ENCODE measurements at regions not wholly inside any gene's neighbourhood (a gene's known extent, or its start where the extent isn't known, plus 50 kb on each side); places are given as distances from the start of the nearest gene placed in this dataset.
A peak's percentile ranks its signal among the peaks of the same experiment; 100 is the strongest.

DNA sequence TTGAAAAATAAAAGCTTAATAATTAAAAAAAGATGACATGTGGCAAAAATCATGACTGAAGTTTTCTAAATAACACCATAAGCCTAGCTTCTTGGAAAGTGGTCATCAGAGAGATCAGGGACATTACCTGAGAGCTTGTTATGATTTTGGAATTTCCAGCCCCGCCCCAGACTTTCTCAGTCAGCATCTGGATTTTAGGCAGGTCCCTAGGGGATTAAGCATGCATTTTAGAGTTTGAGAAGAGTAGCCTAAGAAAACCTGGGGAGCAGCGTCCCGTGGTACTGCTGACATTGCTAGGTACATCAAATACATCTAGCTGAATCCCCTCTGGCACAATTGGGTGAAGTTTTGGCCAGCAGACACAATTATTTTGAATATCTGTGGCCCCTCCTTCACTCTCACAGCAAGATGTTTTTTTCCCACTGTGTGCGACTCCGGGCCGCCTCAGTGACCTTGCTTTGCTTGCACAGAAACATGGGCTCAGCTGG lies 58.7 kb upstream of the MEF2A start:
- no peak for TF ChIP-seq GATA2 (IDR thresholded peaks at IDR 0.05; ENCODE audit: low read depth, low read length)
- TF ChIP-seq GATA3 (IDR thresholded peaks at IDR 0.05; ENCODE audit: low read depth, low read length) = no peak

DNA sequence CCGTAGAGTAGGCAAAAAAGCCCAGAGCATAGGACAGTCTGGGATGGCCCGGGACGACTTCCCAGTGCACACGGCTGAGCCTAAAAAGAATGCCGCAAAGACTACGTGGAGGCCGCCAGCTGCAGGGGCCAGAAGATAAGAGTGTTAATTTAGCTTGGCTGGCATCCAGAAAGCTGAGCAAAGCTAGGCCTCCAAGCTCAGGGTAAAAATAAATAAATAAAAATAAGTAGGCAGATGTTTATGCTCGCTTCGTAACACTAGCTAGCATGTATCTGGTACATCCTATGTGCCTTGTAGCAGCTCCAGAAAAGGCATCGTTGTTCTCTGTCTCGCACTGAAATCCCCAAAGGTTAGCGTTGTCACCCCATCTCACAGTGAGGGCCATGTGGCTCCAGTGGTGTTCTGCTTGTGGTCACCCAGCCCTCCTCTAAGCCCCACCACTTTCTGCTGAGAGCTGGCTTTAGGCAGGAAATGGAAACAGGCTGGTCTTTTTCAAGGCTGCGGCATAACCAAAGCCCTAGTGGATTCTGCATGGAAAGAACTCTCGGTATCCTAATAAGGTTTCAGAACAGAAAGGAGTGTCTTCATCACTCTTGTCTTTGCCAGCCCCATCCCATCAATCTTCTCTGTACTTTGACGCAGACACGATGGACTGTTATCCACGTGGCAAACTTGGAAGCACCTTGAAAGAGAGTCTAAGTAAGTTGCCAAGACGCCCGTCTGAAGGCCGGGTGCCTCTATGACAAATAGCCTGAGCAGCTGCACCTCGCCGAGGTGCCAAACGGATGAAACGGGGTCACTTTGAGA lies 58.1 kb upstream of the MEF2A start:
- TF ChIP-seq GATA3 (IDR thresholded peaks at IDR 0.05; ENCODE audit: low read depth, low read length) (no peak), GATA2 (IDR thresholded peaks at IDR 0.05; ENCODE audit: low read depth, low read length) (peak; percentile 79)

DNA sequence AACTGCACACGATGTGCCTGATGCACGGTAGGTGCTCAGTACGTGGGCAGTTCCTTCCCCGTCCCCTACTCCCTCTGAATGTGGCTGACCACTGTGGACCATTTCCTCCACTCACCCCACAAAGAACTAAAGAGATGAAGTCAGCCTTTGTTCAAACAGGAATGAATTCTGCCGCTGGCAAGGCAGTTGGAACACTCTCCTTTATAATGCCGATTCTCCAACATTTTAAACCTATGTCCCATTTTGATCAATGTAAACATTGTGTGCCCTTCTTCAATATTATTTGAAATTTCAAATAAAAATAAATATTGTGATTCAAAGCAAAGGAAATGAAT lies 57.5 kb upstream of the MEF2A start:
- no peak for TF ChIP-seq GATA2 (IDR thresholded peaks at IDR 0.05; ENCODE audit: low read depth, low read length)
- TF ChIP-seq GATA3 (IDR thresholded peaks at IDR 0.05; ENCODE audit: low read depth, low read length) = no peak

DNA sequence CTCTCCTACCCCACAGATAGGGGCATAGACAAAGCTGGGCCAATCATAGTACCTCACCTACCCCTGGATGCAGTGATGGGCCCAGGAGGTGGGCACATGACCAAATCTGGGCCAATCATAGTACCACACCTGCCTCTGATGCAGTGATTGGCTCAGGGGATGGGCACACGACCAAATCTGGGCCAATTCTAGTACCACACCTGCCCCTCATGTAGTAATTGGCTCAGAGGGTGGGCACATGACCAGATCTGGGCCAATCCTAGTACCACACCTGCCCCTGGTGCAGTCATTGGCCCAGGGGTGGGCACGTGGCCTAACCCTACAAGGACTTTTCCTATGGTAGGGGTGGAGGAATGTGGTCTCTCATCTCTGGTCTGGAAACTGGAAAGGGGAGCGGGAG lies 56.9 kb upstream of the MEF2A start:
- TF ChIP-seq GATA3 (IDR thresholded peaks at IDR 0.05; ENCODE audit: low read depth, low read length) (no peak), GATA2 (IDR thresholded peaks at IDR 0.05; ENCODE audit: low read depth, low read length) (no peak)

DNA sequence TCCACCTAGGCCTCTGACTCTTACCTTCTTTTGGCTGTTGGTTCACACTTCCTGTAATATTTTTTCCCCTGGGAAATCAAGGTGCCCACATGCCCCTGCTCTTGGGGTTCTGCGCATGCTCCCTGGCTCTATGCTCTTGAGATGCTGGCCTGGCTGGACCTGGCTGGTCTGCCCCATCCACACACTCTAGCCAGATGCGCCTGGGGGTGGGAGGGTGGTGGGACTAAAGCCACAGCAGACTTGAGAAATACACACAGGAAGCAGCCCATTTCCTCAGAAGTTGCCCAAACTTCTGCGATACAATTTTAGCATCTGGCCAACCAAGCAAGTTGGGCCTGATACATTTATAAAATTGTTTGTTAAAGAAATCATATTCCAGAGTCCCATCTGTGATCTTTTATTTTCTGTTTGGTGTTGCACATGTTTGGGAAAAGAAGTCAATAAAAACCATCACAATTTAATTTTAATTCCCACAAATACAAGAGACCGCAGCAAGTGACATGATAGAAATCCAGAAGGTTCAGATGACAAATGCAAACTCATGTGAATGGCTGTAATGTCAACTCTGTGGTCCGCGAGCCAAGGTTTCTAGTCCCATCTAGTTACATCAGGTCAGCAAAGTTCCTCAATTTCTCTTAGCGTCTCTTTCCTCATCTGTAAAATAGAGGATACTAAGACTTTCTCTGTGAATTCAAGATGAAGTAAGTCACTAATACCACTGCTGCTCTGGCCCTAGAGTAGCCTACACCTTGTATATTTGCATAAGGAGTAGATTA lies 55.9 kb upstream of the MEF2A start:
- no peak for TF ChIP-seq GATA3 (IDR thresholded peaks at IDR 0.05; ENCODE audit: low read depth, low read length)

DNA sequence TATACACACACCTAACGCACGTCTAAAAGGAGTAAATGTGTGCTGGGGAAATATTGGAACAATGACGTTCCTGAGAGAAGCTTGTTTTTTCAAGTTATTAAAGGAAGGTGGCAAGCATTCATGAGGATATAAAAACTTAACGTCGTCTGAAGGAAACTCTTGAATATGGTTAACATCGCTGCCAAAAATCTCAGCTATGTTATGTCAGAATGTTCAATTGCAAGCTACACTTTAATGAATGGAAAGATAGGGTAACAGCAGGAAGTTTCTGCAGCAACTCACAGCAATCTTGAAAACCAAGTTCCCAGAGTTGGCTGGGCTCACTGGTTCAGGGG lies 54.3 kb upstream of the MEF2A start:
- no peak for TF ChIP-seq GATA2 (IDR thresholded peaks at IDR 0.05; ENCODE audit: low read depth, low read length)
- TF ChIP-seq GATA3 (IDR thresholded peaks at IDR 0.05; ENCODE audit: low read depth, low read length) = no peak

DNA sequence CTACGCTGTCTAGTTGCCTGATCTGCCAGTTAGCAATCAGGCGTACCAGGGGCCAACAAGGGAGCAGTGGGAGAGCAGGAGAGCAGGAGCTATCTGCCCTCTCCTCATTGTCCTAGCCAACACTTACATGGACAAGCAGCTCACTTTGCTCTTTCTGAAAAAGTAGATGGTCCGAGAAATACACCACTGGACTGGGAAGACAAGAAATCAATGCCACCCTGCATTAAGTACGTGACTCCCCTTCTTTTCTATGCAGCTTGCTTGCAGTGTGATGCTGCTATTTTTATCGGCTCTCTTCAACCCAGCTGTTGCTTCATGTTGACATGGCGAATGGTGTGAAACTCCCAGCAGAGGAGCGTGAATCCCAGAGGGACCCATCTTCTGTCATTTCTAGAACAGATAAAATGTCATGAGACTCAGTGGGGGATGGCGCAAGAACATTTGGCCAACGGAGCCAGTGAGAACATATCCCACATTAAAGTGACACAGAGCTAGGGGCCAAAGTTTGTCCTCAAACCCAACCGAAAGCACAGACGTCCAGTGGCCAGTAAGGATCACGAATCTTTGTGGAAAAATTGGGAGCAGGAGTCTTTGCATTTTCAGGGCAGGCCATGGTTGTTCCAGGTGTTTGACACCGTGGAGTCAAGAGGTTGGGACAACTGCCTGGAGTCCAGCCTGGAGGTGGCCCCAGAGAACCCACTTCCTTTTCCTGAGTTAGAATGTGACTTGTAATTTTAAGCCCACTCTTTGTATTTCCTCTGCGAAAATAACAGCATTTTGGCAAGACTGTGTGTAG lies 53.7 kb upstream of the MEF2A start:
- TF ChIP-seq GATA2 (IDR thresholded peaks at IDR 0.05; ENCODE audit: low read depth, low read length) = no peak
- no peak for TF ChIP-seq GATA3 (IDR thresholded peaks at IDR 0.05; ENCODE audit: low read depth, low read length)

DNA sequence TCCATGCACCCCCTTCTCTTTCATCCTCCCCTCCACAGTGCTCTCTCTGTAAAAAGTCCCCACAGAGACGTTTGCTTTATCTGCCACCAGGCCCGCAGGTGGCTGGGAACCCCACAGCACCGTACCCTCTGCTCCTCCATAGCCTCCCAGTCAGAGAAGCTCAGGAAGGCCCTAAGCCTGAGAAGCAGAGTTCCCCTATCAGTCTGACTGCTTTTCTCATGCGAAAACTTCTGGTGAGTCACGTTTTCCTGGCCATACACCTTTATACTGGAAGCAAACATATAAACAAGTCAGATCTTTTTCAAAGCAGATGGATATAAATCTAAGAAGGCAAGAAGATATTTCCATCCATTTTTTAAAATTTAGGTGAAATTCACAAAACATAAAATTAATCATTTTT lies 51.5 kb upstream of the MEF2A start:
- no peak for TF ChIP-seq GATA3 (IDR thresholded peaks at IDR 0.05; ENCODE audit: low read depth, low read length)

Measured in SH-SY5Y (cell line).